NCI-H1417 treated with DMSO at 0.1 percent for 48 hours (cell line): ENCODE measurements at regions not wholly inside any gene's neighbourhood (a gene's known extent, or its start where the extent isn't known, plus 50 kb on each side); places are given as distances from the start of the nearest gene placed in this dataset.
A peak's percentile ranks its signal among the peaks of the same experiment; 100 is the strongest.

Source experiments
- DNase-seq: peaks from one replicate; lab custom pipeline; 2025; lab: John Stamatoyannopoulos, UW

- DNase-seq, result no peak
Observed at GRCh38 chr15:81595752-81596151, 221.7 kb upstream of the TMC3 start.

GRCh38 chr15:81589671-81590070 lies 215.7 kb upstream of the TMC3 start:
- DNase-seq, result no peak

- DNase-seq, result peak; percentile 46
Observed at GRCh38 chr15:81575436-81576123, 201.6 kb upstream of the TMC3 start.

GRCh38 chr15:81573098-81573746 lies 199.2 kb upstream of the TMC3 start:
- DNase-seq, result no peak

GRCh38 chr15:81572190-81572589 lies 198.2 kb upstream of the TMC3 start:
- DNase-seq, result no peak

- DNase-seq, result no peak
Observed at GRCh38 chr15:81569286-81570080, 195.5 kb upstream of the TMC3 start.

- DNase-seq, result no peak
Observed at GRCh38 chr15:81567924-81568323, 193.9 kb upstream of the TMC3 start.

- DNase-seq, result no peak
Observed at GRCh38 chr15:81562986-81563385, 189.0 kb upstream of the TMC3 start.

GRCh38 chr15:81560405-81560804 lies 186.4 kb upstream of the TMC3 start:
- DNase-seq, result no peak

GRCh38 chr15:81558056-81558455 lies 184.0 kb upstream of the TMC3 start:
- no peak for DNase-seq

GRCh38 chr15:81555346-81555745 lies 181.3 kb upstream of the TMC3 start:
- no peak for DNase-seq

GRCh38 chr15:81548365-81549130 lies 174.5 kb upstream of the TMC3 start:
- no peak for DNase-seq

GRCh38 chr15:81547521-81548132 lies 173.6 kb upstream of the TMC3 start:
- no peak for DNase-seq

GRCh38 chr15:81544385-81544784 lies 170.4 kb upstream of the TMC3 start:
- DNase-seq, result no peak

- no peak for DNase-seq
Observed at GRCh38 chr15:81540909-81541308, 166.9 kb upstream of the TMC3 start.

GRCh38 chr15:81536356-81536755 lies 162.3 kb upstream of the TMC3 start:
- no peak for DNase-seq

GRCh38 chr15:81534124-81534523 lies 160.1 kb upstream of the TMC3 start:
- DNase-seq, result no peak

GRCh38 chr15:81532001-81532400 lies 158.0 kb upstream of the TMC3 start:
- DNase-seq, result no peak

- no peak for DNase-seq
Observed at GRCh38 chr15:81531109-81531592, 157.1 kb upstream of the TMC3 start.

- DNase-seq, result no peak
Observed at GRCh38 chr15:81530271-81530691, 156.3 kb upstream of the TMC3 start.

- DNase-seq, result no peak
Observed at GRCh38 chr15:81529481-81529880, 155.5 kb upstream of the TMC3 start.

GRCh38 chr15:81526029-81526428 lies 152.0 kb upstream of the TMC3 start:
- no peak for DNase-seq
